Inflammatory macrophage (primary cell): ENCODE measurements at regions not wholly inside any gene's neighbourhood (a gene's known extent, or its start where the extent isn't known, plus 50 kb on each side); places are given as distances from the start of the nearest gene placed in this dataset.

Source experiments
- DNase-seq, 2 donors: peaks; one replicate each; pipeline ENCODE4 v3.0.0-alpha.2; 2020 to 2022

DNA sequence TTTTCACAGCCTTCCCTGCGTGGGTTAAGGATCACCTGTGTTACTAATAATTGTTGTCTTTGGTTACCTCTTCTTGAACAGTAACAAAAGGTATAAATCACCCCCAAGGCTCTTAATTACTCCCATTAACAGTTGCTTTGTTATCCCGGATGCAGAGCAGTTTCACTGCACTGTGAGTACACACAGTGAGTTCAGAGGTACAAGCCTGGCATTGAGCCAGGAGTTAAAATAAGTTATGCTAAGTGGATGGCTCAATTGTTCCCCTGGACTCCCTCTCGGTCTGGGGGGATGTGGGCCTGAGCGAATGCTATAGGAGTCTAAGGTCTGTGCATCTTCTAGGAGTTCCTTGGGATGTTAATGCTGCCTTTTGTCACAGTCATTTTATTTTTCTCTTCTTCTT is 258.3 kb downstream of the ATG4C start:
- DNase-seq, result no peak

DNA sequence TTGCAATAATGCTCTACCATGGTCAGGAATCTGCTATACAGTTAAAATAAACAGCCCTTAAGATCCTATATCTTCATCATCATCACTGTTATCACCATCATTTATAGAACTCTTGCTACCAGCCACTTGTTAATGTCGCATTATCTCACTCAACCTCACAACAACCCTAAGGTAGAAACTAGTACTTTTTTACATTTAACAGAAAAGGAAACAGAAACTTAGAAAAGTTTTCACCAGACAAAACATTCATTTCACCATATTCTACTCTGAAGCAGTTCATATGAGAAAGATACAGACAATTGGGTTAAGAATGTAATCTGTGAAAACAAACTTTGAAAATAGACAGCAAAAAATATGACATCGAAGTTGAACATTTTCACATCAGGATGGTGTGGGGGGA is 262.6 kb downstream of the ATG4C start:
- DNase-seq, result no peak

DNA sequence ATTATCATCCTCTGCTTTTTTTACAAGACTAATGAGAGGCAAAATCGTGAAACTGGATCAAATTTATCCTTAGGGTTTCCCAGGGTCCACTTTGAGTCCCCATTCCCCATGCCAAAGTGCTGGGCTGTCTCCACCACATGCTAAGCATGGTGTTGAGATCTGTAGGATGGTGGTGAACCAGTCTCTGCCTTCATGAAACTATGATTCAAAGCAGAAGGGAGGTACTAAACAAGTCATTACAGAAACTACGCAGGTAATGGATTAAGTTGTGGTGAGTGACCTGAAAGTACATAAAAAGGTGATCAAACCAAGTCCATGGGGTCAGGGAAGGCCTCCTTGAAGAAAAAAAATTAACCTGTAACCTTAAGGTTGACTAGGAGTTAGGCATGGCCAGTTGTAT is 265.2 kb downstream of the ATG4C start:
- no peak for DNase-seq

DNA sequence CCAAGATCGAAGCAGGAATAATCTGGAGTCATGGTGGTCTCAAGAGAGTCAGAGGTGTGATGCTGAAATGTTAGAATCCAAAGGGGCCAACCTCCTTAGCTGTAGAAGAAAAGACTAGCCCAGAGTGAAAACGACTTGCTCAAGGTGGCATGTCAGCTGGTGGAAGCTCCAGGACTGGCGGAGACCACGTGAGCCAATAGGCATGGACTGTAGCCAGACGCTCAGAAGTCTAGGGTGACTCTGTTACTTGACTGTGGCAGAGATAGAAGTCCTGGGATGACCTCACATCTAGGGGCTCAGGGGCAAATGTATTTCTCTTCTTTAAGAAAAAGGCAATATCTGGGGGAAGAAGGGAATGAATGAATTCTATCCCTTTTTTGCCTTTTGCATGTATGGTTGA is 267.4 kb downstream of the ATG4C start:
- DNase-seq, result no peak

DNA sequence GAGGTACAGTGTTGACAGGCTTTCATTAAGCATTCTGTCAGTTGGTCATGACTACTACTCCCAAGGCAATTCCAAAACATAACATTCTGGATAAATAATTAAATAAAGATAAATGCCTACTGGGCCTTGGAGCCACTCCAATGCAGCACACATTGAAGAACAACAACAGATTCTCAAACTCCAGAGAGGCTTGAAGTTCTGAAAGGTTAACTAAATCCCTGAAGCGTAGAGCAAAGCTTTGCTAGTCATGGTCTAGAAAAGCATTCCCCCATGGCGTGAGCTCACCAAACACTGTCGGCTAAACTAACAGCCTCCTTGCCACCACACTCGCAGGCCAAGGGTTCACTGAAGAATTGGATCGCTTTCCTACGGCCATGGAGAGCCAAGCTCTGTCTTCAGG is 268.0 kb downstream of the ATG4C start:
- DNase-seq, result no peak

DNA sequence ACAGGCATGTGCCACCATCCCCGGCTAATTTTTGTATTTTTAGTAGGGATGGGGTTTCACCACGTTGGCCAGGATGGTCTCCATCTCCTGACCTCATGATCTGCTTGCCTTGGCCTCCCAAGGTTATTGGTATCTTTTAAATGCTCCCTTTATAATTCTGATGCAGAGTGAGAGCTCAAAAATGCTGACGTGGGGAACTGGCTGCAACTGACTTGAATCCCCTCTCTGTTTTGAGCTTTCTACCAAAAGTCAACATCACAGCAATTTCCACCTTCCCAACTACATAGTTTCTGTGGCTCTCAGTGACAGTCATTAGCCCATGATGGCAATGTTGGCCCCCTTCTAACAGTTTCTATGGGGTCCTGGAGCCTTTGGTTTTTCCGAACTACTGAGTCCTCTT is 268.2 kb upstream of the FOXD3 start:
- no peak for DNase-seq

DNA sequence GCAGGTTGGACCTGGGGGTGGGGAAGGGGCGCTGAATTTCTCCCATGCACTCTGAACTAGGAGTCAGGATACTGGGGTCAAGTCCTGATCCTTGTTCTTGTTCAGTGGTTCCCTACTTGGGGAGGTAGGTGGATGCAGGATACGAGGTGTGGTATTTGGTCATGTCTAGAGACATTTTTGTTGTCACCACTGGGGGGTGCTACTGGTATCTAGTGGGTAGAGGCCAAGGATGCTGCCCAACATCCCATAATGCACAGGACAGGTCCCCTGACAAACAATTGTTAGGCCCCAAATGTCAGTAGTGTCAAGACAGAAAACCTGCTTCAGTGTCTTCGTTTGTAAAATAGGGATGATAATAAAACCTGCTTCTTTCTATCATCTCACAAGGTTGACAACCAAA is 259.0 kb upstream of the FOXD3 start:
- no peak for DNase-seq

DNA sequence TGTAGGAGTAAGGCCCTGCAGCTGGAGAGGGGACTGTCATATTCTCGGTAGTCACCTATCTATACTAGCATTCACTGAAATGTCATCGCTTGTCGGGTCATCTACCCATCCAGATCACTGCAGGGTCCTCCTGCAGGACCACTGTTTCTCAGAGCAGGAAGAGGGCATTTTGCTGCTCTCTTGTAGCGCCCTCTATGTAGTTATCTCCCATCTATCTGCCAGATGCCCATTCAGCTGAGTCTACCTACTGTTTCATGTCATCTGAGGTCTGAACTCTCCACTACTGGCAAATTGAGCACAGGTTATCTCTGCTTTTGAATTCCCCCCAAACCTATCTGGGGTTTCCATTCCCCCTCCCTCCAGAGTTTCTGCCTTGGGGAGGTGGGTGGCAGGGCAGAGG is 258.2 kb upstream of the FOXD3 start:
- DNase-seq, result no peak

DNA sequence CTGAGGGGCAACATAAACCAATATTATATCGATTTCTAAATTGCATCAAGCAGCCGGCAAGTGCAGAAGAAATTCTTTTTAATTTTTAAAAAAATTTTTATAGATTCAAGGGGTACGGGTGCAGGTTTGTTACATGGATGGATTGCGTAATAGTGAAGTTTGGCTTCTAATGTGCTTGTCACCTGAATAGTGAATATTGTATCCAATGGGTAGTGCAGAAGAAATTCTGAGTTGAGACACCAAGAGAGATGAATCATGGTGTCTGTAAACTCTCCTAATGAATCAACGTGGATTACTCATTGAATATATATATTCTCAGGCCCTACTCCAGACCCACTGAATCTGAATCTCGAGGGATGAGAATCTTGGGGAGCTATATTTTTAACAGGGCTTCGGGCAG is 253.7 kb upstream of the FOXD3 start:
- no peak for DNase-seq

DNA sequence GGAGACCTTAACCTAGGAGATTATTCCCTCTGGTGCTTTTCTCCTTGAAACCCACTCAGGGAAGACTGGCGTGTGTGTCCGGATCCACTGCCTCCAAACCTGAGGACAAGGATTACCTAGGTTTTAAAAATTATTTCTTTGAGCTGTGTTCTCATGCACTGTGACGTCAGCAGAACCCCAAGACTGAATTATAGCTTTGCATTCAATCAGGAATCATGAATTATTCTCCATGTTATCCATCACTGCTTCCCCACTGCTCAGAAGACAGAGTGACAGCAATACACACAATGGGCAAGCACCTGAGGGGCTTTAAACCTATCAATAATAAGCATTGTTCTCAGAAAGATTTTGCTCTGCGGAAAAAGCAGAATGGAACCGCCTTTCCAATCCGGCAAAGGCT is 253.2 kb upstream of the FOXD3 start:
- no peak for DNase-seq

DNA sequence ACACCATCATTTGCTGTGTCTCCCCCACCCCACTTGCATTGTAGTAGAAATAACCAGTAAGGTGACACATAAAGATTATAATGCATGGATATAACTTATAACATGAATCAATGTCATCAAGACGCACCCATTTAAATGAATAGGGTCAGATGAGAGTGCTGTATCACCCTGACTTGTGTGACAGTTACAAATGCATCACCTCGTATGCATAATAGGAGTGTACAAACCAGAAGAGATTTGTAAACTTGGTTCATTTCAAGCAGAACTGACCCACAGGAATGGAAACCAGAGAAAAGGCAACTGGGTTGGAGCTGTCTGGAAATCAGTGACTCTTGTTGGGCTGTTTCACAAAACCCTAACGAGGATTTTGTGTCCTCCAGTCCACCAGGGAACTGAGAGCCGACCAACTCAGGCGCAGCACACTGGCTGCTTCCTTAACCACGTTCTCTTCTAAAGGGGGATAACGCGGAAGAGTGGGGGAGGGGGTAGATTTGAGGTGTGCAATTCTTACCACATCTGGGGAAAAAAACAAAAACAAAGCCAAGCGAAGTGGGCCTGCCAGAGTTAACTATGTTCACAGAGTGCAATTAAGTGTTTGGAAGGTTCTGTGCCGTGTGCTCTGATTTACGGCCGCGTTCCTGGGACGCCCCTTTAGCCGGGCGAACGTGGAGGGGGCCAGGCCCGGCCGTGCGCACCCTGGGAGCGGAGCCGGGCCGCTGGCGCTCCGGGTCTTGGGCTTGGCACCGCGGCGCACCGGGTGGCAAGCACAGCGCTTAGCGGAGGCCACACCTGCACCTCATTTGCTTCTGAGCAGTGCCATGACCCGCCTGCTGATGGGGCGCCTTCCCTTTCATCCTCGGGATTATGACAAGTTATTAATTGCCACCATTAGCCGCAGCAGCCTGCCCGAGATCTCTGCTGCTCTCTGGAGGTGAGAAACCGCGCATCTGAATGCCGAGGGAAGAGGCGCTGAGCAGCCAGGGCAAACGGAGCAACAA is 248.8 kb upstream of the FOXD3 start:
- no peak for DNase-seq

DNA sequence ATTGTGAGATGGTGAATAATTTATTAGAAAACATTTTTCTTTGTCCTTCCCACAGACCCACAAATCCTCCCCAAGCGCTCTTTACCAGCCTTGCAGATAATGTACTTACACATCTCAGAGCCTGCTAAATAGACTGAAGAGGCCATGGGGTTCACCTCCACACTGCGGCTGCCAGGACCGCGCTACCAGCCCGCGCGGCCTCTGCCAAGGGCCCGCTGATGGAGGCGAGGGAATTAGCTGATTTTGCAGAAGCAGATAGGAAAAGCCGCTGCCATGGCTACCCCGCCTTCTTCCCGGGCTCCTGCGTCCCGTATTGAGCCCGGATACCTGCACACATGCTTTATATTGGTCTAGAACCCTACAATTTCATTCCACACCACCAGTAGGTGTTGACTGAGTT is 248.0 kb upstream of the FOXD3 start:
- no peak for DNase-seq

DNA sequence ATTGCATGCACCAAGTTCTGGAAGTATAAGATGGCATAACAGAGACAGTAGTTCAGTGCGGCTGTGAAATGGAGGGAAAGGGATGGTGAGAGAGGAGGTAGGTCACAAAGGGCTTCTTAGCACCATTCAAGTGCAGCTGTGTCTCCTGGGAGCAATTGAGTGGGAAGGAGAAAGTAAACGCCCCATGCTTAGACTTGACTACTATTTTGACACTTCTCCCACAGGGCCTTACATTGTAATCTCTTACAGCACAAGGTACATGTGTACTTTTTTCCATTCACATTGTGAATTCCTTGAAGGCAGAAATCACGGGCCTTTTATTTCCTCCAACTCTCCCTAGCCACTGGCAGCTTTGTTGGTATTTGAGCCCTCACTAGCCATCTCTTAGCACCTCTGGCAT is 239.6 kb upstream of the FOXD3 start:
- no peak for DNase-seq

DNA sequence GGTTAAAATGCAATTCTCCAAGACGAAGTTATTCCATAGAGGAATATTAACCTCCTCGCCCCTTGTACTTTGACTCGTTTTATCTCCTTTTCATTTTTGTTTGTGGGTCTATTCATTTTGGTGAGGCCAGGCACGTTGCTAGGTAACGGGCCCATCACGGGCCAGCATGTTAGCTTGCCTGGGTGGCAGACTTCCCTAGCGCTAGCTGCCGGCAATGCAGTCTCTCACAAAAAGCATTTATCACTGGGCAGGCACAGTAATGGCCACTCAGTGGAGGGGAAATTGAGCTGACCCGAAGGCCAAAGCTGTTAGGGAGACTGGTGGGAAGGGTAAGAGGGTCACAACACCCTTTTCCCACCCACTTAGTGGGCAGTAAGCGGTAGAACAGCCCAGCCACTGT is 234.4 kb upstream of the FOXD3 start:
- DNase-seq, result no peak

DNA sequence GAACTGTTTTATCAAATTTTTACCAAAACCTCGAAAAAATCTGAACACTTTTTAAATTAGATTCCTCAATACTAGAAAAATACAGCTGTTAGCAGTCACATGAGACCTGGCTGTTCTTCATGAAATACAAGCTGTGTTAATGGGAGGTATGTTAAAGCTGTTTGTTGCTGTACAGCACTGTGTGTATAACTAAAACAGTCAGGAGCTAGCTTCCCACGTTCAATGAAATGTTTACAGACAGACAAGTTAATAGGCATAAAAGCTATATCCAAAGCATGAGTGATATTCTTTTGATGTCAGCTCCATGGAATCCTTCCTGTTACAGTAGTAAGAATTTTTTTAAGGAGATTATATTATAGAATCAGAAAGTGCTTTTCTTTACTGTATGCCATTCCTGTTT is 223.2 kb upstream of the FOXD3 start:
- no peak for DNase-seq

DNA sequence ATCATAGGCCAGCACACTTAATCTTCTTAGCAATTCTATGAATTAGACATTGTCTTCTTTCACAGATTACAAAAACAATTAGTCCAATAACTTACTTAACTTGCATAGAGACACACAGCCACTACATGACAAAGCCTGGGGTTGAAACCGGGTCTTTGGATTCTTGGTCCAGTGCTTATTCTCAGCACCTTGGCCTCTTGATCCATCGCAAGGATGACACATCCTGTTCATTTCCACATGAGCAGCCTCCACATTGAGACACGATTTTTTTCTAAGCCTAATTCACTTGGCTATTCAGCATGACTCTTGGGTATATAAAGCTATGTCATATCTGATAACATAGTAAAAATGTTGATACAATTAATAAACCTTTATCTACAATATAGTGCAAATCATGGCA is 221.0 kb upstream of the FOXD3 start:
- DNase-seq, result no peak

DNA sequence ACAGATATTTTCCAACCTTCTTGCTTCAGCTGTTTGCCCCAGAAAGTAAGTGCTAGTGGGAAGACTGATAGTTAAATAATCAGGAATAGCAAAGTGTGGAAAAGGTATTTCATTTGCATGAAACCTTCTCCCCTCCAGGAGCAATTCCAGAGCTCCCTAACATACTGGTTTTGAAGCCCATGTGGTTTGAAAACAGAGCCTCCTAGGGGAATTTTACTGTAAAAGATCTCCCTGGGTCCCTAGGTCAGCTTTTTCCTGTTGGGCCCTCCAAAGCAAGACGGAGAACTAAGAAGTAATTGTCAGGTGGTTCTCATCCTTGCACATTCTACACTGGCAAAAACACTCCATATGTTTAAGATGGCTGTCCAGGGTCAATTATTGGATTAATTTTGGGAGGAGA is 218.7 kb upstream of the FOXD3 start:
- DNase-seq, result no peak

DNA sequence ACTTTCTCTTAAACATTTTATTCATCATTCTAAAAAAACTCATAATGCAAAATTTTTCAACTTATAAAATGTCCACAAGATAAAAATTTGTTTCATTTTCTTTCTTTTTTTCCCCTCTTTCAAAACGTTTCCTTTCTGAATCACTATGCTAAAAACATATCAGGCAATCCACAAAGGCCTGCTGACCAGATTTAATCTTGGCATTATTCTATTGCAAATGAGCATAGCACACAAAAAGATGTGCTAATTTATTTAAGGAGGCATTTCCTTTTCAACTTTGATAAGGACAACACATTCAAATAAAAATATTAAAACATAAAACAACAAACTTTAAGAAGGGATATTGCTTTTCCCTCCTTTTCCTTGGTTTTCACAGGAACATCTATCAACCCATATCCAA is 215.3 kb upstream of the FOXD3 start:
- no peak for DNase-seq

DNA sequence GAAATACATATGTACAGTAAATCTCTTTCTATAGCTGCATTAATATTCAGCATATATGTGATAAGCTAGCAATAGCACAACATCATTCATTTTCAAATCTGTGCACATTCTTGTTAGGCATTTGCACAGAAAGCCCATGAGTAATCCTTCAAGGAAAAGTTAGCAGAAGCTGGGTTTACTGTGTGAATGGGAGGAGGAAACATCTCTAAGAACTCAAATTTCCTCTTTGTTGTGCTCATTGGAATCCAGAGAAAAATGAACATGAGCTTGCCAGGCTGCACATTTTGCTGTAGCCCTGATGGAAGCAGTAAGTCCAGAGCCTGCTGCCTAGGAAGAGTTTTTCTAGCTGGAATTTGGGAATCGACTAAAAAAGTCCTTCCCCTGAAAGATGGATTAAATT is 214.2 kb upstream of the FOXD3 start:
- DNase-seq, result no peak

DNA sequence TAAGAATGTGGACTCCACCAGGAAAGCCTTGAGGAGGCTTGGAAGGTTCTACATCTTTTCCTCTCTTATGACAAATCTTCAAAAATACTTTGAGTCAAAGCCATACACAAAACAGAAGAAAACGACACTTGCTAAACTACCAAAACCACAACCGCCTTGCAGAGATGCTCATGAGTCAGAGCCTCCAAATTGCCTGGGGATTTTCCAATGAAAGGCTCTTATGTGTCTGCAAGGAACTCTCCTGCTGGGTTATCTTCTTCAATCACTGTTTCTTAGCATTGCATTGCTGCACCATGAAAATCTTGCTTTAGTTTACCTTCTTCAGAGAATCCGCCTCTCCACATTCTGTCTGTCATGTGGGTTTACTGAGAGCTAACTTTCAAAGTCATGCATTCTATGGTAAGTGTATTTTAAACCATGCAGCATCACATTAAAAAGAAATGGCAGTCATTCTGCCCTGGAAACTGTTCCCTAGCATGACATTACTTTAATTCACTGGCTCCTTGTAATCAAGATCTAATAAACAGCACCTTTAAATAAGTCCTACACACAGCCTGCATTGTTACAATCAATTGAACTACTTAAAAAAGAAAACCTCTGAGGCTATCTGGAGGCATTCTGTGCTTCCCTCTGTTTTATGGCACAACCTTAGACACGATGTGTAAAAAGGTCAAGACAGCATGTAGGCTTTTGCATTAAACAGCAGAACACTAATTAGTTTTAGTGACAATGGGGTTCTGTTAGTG is 210.0 kb upstream of the FOXD3 start:
- no peak for DNase-seq

DNA sequence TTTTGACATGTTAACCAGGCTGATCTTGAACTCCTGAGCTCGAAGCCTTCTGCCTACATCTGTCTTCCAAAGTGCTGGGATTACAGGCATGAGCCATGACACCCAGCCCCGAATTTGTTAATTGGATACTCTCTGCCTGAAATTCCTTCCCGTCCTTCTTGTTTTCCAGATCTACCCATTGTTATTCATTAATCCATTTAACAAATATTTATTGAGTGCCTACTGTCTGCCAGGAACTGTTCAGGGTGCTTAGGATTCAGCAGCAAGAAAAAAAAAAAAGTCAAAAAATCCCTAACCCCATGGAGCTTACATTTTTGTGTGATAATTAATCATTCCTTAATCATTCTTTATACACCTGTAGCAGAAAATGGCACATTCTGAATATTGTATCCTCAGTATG is 206.8 kb upstream of the FOXD3 start:
- no peak for DNase-seq

DNA sequence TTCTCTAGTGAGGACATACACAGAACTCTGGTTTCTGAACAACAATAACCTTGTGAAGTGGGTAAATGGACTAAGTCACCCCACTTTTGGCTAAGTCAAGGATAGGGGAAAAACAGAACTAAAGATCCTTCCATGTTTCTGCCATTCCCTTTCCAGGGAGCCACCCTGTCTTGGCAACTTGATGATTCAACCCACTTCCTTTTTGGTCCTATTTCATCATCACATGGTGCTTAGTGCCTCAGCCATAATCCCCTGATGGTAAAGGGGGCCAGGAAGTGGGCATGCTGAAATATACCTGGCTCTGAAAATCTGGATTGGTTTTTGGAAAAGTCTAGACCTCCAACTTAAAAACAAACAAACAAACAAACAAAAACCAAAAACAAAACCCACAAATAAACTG is 206.4 kb upstream of the FOXD3 start:
- no peak for DNase-seq

DNA sequence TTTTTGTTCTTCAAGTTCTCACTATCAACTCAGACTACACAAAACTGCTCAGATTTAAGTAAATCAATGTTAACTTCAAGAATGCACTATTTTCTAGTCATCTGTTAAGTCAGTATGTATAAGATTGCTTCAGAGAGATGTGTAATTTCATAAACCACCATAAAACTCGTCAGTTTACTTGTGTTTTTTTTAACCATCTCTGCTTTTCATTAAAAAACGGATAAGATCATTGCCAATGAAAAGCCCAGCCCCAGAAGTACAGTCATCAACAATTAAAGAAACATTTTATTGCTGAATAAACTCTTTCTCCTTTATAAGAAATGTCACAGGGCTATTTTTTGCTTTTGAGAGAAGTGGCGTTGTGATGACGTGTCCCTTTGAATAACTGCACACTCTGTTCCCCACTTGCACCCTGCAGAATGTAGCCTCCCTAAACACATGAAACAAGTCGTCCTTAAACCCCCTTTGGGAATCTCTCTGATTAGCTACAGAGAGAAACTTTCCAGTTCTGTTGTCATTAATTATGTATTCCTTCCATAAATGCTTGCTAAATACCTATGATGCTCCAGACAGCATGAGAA is 202.7 kb upstream of the FOXD3 start:
- DNase-seq, result no peak

DNA sequence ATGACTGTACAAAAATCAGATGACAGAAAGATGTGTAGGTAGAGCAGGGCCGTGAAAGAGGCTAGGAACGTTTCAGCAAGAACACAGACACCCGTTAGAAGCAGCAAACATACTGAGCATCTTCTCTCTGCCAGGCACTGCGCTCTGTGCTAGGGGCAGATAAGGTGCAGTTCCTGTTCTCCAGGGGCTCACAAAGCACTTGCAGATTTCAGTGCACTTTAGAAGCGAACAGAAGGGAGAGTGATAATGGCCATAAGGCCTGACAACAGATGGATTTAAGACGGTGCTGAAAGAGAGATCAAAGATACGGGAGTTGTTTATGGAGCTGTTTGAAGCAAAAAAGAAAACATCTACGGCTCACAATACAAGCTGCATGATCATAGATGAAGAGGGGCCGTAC is 200.3 kb upstream of the FOXD3 start:
- DNase-seq, result no peak
